ENCODE measurements at regions not wholly inside any gene's neighbourhood (a gene's known extent, or its start where the extent isn't known, plus 50 kb on each side); places are given as distances from the start of the nearest gene placed in this dataset.

- TF ChIP-seq CTCF (conservative IDR thresholded peaks at IDR 0.05; ENCODE audit: low read depth, low read length) = no peak
- no peak for TF ChIP-seq EZH2 (IDR thresholded peaks at IDR 0.05; ENCODE audit: borderline replicate concordance, low read depth, low read length, poor library complexity, severe bottlenecking)
These were observed 900.9 kb downstream of the RAB28 start for GRCh38 chr4:12583275-12583674.

All from A673 (cell line).